ENCODE measurements at regions not wholly inside any gene's neighbourhood (a gene's known extent, or its start where the extent isn't known, plus 50 kb on each side); places are given as distances from the start of the nearest gene placed in this dataset.

GRCh38 chr18:27493182-27493581, 308.1 kb upstream of the CHST9 start:
- no peak for DNase-seq

- DNase-seq: no peak
Measured at GRCh38 chr18:27491772-27492171, 306.7 kb upstream of the CHST9 start.

- DNase-seq: no peak
Measured at GRCh38 chr18:27483276-27483675, 298.2 kb upstream of the CHST9 start.

GRCh38 chr18:27478459-27478858, 293.4 kb upstream of the CHST9 start:
- DNase-seq: no peak

- DNase-seq: no peak
Measured at GRCh38 chr18:27473318-27473717, 288.2 kb upstream of the CHST9 start.

- DNase-seq: no peak
Measured at GRCh38 chr18:27467073-27467472, 282.0 kb upstream of the CHST9 start.

- no peak for DNase-seq
Measured at GRCh38 chr18:27461957-27462356, 276.8 kb upstream of the CHST9 start.

- DNase-seq: no peak
Measured at GRCh38 chr18:27449104-27449503, 264.0 kb upstream of the CHST9 start.

- no peak for DNase-seq
Measured at GRCh38 chr18:27447930-27448329, 262.8 kb upstream of the CHST9 start.

- no peak for DNase-seq
Measured at GRCh38 chr18:27447451-27447881, 262.4 kb upstream of the CHST9 start.

GRCh38 chr18:27430595-27430994, 245.5 kb upstream of the CHST9 start:
- no peak for DNase-seq

GRCh38 chr18:27428716-27429475, 243.8 kb upstream of the CHST9 start:
- no peak for DNase-seq

- no peak for DNase-seq
Measured at GRCh38 chr18:27428120-27428519, 243.0 kb upstream of the CHST9 start.

GRCh38 chr18:27423581-27423980, 238.5 kb upstream of the CHST9 start:
- DNase-seq: no peak

- DNase-seq: no peak
Measured at GRCh38 chr18:27419646-27420045, 234.5 kb upstream of the CHST9 start.

- no peak for DNase-seq
Measured at GRCh38 chr18:27415495-27415894, 230.4 kb upstream of the CHST9 start.

- no peak for DNase-seq
Measured at GRCh38 chr18:27414682-27415081, 229.6 kb upstream of the CHST9 start.

GRCh38 chr18:27413495-27414401, 228.6 kb upstream of the CHST9 start:
- no peak for DNase-seq

- no peak for DNase-seq
Measured at GRCh38 chr18:27412556-27412955, 227.4 kb upstream of the CHST9 start.

- DNase-seq: no peak
Measured at GRCh38 chr18:27411911-27412310, 226.8 kb upstream of the CHST9 start.

- no peak for DNase-seq
Measured at GRCh38 chr18:27411013-27411412, 225.9 kb upstream of the CHST9 start.

GRCh38 chr18:27404855-27405254, 219.7 kb upstream of the CHST9 start:
- DNase-seq: no peak

GRCh38 chr18:27400001-27400400, 214.9 kb upstream of the CHST9 start:
- DNase-seq: no peak

Measured in amygdala (tissue), 56 donors.